Islet of Langerhans (tissue), 1 donor: ENCODE measurements at regions not wholly inside any gene's neighbourhood (a gene's known extent, or its start where the extent isn't known, plus 50 kb on each side); places are given as distances from the start of the nearest gene placed in this dataset.

Experiments
- FAIRE-seq: peaks from one replicate; lab custom pipeline; 2011; peaks lifted over from hg19 to GRCh38; lab: Jason Lieb, UNC

DNA sequence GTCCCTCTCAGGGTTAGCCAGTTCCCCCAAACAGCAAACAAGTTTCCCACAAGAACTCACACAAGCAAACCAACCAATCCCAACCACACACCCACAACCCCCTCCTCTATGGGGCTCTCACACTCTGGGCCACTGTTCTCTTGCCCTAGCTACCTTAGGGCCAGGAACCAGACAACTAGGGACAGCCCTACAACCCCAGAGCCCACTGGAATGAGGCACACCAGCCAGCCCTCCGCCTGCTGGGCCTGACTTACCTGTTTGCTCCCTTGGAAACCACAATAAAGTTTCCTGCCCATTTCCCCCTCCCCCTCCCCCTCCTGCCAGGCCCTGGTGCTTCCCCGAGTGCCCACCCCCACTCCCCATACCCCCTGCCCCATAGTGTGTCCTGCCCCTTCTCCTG, 132.6 kb downstream of the WDR11 start:
- no peak for FAIRE-seq

DNA sequence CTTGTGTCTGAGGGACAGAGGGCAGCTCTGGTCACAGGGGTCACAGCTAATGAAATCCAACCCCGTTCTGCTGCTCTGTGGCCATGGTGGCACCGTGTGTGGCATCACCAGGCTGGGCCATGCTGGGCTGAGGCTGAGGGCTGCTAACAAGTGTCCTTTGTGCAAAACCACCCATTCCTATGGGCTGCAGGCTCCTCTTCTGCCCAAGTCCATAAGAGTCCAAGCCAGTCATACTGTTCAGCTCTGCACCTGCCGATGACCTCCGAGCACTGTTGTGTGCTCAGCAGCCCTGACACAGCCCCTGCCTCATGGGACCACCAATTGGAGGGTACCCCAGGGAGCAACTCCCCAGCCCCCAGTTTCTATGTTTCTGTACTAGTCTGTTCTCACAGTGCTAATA, 133.1 kb downstream of the WDR11 start:
- FAIRE-seq: no peak

DNA sequence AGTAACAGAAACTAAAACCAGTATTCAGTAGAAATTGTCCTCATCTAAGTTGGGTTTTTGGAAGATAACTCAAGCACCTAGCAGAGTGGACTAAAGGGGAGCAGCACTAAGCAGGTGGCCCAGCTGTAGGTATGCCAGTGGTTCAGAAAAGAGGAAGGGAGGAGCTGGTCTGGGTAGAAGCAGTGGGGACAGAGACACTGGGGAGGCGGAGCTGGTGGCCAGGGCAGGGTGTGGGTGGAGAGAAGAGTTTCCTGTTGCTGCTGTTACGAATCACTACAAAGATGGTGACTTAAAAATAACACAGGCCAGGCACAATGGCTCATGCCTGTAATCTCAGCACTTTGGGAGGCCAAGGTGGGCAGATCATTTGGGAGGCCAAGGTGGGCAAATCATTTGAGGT, 136.2 kb downstream of the WDR11 start:
- FAIRE-seq: no peak

DNA sequence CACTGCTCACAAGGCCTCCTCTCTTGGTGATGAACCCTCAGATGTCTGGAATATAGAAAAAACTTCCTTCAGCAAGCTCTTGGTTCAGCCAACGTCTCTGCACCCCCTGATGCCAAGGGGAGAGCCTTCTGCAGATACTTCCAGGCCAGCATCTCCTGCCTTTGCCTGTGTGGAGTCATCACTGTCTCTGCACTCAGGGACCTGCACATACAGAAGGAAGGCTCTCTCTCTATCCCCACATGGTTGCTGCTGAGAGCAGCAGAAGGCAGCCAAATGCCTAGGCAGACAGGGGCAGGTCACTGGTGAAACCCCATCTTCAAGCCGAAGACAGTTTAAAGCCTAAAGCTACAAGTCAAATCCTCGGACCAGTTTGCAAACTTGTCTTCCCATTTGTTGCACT, 137.6 kb downstream of the WDR11 start:
- no peak for FAIRE-seq

DNA sequence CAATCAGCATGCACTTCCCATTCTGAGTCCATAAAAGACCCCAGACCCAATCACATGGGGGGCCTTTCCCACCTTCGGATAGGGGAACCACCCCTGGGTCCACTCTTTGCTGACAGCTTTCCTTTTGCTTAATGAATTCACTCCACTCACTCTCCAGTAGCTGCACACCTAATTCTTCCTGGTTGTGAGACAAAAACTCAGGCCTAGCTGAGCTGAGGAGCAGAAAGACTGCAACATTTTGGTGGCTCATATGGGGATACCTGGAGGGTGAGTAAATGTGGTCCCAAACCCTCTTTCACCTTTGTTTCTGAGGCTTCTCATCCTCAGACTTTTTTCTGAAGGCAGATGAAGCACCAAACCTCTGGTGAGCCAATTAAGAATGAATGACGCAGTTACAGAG, 138.1 kb downstream of the WDR11 start:
- no peak for FAIRE-seq

DNA sequence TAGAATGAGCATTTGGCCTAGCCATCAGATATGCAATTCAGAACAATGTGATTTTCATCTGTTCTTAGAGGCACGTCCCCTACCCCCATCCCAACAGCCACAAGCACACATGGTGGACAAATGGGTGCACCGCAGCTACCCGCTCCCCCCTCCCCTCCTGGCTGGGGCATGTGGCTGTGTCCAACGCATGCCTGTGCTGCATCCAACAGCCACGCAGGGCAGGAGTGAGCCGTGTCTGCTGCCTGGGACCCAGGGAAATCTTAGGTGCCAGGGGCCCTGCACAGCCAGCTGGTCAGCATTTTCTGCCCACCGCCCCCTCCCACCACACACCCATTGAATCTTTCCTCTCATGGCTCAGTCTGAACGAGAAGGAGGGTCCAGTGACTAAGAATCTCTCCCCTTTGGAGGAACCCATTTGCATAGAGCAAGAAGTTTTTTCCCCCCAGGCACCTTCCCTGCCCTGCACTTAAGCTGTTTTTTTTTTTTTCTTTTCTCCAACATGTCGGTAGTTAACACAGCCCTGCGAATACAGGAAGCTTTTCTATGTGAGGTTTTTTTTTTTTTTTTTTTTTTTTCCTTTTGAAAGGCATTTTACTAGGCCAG, 138.9 kb downstream of the WDR11 start:
- FAIRE-seq: no peak

DNA sequence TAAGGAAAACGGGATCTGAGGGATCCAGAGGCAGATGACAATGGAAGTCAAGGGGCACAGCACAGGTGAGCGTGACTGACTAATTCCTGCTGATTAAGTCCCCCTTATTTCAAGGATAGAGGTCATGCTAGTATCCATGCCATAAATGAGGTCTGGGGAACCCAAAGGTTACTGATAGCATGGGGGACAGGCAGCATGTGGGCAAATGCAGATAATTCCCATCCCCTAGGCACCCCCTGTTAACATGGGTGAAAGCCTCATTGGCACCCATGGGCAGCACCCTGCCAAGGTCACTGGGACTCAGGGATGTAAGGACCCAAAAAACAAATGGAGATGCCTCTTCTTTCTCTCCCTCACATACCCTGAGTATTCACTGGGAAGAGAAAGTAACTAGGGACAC, 139.7 kb downstream of the WDR11 start:
- FAIRE-seq: no peak

DNA sequence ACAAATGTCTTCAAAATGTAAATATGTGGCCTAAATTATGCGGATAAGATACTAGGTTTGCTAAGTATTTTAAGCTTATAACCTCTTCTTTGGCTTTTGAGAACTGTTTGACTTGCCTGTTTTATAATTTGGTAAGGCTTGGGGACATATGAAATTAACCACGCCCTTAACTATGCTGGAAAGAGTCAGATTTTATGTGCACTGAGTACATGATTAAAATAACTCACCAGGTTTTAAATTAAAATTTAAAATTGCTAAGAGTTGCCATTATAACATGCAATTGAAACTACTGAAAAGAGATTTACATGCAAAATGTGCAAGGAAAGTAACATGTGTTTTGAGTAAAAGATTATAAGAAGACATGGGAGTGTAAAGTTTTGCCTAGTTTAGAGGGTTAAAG, 141.9 kb downstream of the WDR11 start:
- FAIRE-seq: no peak

DNA sequence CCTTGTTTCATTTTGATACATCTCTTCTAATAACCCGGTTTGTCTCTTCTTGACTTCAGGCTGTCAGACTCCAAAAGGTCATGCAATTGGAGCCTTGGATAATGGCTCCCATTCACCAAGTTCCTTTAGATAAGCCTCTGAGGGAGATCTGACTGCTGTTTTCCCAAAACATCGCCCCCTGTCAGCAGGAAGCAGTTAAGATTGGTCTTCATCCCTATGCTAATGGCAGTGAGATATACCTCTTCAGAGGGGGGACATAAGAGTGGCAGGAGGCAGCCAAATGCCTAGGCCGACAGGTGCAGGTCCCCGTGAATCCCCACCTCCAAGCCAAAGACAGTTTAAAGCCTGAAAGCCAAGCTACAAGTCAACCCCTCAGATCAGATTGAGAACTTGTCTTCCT, 144.6 kb downstream of the WDR11 start:
- no peak for FAIRE-seq

DNA sequence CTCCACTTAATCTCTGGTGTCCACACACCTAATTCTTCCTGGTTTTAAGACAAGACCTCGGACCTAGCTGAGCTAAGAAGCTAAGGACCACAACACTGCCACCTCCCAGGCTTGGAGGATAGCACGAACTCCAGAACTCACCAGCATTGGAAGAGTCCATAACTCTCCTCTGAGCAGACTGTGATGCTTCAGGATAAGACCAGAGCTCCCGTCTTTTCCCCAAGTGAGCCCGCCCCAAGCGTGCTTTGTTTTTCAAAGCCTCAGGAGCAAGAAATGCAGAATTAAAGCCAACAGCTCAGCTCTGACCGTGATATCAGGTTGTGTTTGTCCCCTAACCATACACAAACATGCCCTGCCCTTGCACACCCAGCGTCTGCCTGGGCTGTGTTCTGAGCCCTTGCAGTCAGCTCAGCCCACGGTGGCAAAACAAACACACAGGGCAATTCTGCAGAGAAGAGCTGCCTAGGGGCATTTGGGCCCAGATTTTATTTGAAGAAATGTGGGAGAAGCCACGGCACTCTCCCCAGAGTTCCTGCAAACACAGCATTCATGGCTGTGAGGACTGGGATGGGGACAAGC, 145.4 kb downstream of the WDR11 start:
- FAIRE-seq: no peak

DNA sequence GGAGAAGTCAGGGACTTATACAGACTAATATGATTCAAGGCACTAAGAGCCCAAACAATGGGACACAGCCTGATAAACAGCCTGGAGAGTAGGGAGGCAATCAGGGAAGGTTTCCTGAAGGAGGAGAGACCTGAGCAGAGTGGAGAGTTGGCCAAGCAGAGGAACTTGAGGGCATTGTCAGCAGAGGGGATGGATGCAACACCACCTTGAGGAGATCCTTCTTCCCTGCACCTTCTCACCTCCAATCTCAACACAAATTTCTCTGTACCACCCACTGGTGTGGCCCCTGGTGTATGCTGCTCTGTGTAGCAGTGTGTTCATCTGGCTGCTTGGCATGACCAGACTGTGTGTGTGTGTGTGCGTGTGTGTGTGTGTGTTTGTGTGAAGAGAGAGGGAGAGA, 146.2 kb downstream of the WDR11 start:
- no peak for FAIRE-seq

DNA sequence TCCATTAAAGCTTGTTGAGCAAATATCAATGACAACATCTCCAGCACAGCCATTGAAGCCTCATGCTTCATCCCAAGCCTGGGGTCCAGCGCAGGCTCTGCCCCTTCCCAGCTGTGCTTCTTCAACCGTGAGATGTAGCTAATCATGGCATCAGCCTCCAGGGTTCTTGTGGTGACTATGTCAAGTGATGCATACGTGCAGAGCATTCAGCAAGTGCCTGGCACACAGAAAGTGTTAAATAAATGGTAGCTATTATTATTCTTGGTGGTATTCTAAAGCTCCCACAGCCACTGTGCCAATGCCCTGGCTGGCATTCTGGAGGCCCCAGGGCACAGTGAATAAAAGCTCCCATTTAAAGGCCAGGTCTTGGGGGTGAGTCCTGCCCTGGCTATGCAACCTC, 146.6 kb downstream of the WDR11 start:
- FAIRE-seq: no peak

DNA sequence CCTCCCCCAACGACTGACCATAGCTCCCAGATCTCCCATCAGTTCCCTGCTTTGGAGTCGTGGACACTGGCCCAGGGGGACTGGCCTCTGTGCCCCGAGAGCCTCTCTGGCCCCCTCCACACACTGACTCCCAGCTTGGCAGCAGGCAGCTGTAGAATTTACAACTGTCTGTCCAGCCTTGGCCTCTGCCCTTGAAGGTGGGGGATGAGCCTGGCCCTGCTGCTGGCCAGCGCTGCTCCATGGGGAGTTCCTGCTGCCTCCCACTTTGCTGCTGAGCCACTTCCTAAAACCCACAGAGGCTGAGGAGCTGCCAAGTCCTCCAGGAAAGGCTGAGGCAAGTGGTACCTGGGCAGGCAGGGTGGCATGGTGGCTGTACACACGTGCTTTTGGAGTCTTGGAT, 147.1 kb downstream of the WDR11 start:
- no peak for FAIRE-seq

DNA sequence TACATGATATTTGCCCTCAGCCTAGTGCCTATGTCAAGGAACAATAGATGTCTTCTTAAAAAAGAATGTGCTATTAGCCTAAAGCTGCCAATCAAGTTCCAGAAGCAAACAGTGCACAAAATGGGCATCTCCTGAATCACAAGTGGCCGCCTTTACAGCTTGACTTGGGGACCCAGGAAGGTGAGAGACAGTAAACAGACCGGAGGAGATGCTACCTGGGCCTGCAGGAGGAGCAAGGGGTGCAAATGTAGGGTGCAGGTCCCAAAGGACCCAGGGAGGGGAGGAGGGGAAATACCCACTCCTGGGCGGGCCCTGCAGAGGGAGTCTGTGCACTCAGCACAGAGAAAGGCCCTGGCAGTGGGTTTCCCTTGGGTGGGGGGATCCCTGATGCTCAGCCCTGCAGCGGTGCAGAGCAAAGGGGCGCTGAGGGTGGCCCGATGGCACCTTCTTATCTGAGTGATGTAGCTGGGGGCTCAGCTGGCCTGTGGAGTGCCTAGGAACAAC, 147.7 kb downstream of the WDR11 start:
- FAIRE-seq: no peak

DNA sequence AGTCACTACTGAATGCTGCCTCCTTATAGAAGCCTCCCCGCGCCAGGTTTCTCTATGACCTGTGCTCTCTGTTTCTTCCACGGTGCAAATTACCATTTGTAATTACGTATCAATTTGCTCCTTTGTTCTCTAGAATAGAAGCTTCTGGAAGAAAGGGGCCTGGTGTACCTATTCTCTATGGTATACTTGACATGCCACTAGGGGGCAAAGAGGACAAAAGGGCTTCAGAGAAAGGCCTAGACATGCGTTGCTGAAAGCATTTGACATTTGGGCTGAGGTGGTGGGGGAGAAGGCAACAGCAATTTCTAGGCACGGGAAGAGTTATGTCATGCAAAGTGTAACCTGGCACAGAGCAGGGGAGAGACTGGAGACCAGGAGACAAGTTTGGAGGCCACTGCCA, 148.7 kb downstream of the WDR11 start:
- no peak for FAIRE-seq

DNA sequence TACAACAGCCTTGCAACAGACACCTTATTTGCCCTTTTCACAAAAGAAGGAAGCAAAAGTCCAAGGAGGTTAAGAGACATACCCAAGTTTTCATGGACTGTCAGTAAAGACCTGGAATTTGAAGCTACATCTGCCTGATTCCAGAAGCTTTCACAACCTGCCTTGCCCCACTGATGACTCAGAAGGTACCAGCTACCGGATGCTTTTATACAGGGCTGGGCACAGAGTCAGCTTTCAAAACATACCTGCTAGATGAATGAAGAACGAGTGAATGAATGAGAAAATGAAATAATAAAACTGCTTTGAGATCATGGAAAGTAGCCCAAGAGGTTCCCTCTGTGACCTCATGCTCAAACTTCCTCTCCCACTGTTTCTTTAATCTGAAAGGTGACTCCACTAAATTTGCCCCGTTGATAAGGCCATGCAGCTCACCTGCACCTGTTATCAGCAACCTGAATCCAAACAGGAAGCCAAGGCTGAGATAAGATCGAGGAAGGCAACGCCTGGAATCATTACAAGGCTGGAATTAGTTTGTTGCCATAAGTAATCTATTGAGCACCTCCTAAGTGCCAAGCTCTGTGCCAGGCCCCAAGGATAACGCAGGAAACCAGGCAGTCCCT, 151.5 kb downstream of the WDR11 start:
- FAIRE-seq: no peak

DNA sequence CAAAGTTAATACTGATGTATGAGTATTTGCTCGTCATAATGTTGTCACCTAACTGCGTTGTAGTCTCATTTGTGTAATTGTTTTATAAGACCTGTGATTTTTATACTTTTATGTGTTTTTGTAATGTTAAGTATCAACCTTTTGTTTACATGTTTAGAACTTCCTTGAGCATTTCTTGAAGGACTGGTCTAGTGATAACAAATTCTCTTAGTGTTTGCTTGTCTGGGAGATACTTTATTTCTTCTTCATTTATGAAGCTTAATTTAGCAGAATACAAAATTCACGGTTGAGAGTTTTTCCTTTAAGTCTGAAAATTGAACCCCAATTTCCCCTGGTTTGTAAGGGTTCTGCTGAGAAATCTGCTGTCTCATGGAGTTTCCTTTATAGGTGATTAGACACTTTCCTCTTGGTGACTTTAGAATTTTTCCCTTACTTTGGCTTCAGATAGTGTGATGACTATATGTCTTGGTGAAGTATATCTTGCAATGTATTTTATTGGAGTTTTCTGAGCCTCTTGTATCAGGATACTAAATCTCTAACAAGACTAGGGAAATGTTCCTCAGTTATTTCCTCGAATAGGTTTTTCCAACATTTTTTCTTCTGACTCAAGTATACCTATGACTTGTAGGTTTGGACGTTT, 154.9 kb downstream of the WDR11 start:
- no peak for FAIRE-seq

DNA sequence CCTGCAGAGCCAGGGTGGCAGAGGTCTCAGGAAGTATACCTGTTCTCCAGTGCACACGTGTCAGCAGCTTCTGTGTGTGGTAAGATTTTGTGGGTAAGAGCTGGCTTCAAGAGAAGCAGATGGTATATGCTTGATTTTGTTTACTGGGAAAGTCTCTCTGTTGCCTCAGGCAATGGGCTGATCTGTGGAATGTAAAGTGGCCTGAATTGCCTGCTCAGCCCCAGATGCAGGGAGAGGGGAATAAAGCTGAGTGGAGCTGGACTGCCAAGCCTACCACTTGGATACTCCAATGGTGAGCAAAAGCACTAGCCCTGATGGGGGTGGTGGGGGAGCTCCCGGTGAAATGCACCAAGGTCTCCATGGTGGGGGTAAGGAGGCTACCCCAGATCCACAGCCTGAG, 156.1 kb downstream of the WDR11 start:
- no peak for FAIRE-seq

DNA sequence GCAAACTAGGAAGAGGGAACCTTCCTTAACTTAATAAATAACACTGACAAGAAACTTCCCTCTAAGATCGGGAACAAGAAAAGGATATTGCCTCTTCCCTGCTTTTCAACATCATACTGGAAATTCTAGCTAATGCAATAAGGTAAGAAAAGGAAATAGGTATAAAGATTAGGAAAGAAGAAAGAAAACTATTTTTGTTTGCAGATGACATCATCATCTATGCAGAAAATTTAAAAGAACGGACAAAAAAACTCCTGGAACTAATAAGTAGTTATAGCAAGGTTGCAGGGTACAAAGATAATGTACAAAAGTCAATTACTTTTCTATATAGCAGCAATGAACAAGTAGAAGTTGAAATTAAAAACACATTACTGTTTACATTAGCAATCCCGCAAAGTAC, 164.8 kb downstream of the WDR11 start:
- FAIRE-seq: no peak

DNA sequence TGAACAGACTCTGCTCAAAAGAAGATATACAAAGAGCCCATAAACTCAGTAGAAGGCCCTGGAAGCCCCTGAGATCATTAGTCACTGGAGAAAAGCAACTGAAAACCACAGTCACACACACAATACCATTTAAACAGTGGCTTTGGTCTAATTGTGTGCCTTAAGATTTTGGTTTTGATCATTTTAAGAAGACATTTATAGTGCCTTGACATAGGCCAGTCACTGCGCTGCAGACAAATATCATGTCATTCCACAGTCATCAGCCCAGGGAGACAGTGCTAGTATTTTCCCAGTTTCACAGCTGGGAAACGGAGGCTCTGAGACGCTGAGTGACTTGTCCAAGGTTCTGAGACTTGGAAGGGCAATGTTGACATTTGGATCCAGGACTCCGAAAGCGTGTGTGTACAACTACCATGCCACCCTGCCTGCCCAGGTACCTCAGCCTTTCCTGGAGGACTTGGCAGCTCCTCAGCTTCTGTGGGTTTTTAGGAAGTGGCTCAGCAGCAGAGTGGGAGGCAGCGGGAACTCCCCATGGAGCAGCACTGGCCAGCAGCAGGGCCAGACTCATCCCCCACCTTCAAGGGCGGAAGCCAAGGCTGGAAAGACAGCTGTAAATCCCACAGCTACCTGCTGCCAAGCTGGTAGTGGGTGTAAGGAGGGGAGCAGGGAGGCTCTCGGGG, 173.9 kb downstream of the WDR11 start:
- FAIRE-seq: no peak

DNA sequence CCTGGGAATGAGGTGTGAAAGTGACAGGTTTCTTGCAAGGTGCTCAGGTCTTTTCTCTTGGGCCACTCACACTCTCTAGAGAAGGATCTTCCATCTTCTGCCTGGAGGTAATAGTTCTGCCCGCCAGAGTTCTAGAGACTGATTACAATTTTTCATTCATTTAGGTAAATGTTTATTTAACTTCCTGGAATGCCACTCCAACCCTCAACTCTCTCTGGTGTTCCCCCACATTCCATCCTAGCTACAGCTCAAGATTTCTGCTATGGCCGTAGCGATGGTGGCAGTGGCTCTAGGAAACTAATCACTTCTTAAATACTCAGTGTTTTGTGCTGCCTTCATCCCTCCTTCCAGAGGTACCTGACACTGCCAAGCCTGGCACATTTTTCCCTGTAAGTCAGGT, 174.6 kb downstream of the WDR11 start:
- no peak for FAIRE-seq

DNA sequence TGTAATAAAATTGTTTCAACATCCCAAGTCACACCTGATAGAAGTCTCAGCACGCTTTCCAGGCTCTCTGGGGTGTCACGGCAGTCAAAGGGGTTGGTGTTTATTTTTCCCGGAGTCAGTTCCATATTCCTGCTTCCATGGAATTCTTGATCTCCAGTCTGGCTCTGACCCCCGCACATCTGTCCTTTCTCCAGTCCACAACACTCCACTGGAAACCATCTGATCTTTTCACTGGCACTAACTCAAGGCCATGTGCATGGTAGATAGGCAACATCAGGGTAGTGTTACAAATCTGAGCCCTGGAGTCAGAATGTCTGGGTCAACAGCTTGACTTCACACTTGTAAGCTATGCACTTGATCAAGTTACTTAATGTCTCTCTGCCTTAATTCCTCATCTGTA, 176.2 kb downstream of the WDR11 start:
- FAIRE-seq: no peak

DNA sequence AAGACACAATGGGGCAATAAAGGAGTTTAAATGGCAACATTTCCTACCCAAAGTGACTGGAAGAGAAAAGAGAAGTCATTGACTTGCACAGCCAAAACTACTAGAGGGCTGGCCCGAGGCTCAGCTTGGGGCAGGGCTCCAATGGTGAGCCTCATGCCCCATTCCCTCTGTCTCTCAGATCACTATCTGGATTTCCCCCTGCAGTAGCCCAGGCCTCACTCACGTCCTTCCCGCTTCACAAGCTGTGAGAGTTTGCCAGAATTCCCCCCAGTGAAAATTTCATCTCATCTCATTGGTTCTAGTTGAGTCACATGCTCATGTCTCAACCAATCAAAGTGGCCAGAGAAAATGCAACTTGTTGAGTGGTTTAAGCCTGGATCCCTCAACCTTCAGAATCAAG, 181.3 kb downstream of the WDR11 start:
- no peak for FAIRE-seq
